IMR-90 (cell line): ENCODE measurements at regions not wholly inside any gene's neighbourhood (a gene's known extent, or its start where the extent isn't known, plus 50 kb on each side); places are given as distances from the start of the nearest gene placed in this dataset.

Experiments used
- ATAC-seq: fragments of 200-7000 bp; cut with Tn5 transposase; 2 replicates; pipeline ENCODE4 v1.9.1; 2020; ENCODE audit warnings: low read depth, mild to moderate bottlenecking, moderate library complexity
- BruUV-seq: library from RNA; stranded (reverse); fragments of 400-500 nt; replicated peaks from 2 replicates; lab custom pipeline; 2021; lab: Mats Ljungman, UMichigan
- CTCF ChIA-PET: fragments of 300-600 bp; formaldehyde crosslinking; extraction: SDS; loops from one replicate; lab custom pipeline; 2021; ENCODE audit warnings: antibody characterized with exemption; lab: Yijun Ruan, JAX
- POLR2A ChIA-PET: fragments of 300-600 bp; sonication (Branson Sonifier 250); formaldehyde crosslinking; loops from one replicate; lab custom pipeline; 2022; ENCODE audit warnings: antibody characterized with exemption; ENCODE audit not compliant: unreplicated experiment; lab: Charles Lee
- DNase-seq: peaks from one replicate; pipeline ENCODE4 v3.0.0; 2013
- H2AFZ ChIP-seq: replicated peaks from 2 replicates; pipeline ENCODE3; 2013; ENCODE audit warnings: low read length, mild to moderate bottlenecking; ENCODE audit not compliant: poor library complexity
- H2AK5ac ChIP-seq: 2 replicates; pipeline ENCODE4 v1.6.1; 2013; ENCODE audit warnings: low read depth, low read length, inconsistent platforms
- H2AK9ac ChIP-seq: replicated peaks from 2 replicates; pipeline ENCODE3; 2013; ENCODE audit warnings: mild to moderate bottlenecking, low read depth, low read length, moderate library complexity; ENCODE audit not compliant: poor library complexity
- H2BK120ac ChIP-seq: 2 replicates; pipeline ENCODE4 v1.6.1; 2013; ENCODE audit warnings: low read depth, low read length, inconsistent platforms
- H2BK15ac ChIP-seq: 3 replicates; pipeline ENCODE4 v1.6.1; 2013; ENCODE audit warnings: low read depth, low read length, inconsistent platforms
- H2BK20ac ChIP-seq: 2 replicates; pipeline ENCODE4 v1.6.1; 2013; ENCODE audit warnings: low read depth, mild to moderate bottlenecking, inconsistent platforms, low read length, moderate library complexity
- H2BK5ac ChIP-seq: 2 replicates; pipeline ENCODE4 v1.6.1; 2013; ENCODE audit warnings: mild to moderate bottlenecking, low read depth, low read length, inconsistent platforms; ENCODE audit not compliant: poor library complexity, severe bottlenecking
- H3K14ac ChIP-seq: replicated peaks from 2 replicates; pipeline ENCODE4 v1.6.1; 2013; ENCODE audit warnings: low read depth, low read length, inconsistent platforms
- H3K18ac ChIP-seq: 2 replicates; pipeline ENCODE4 v1.6.1; 2013; ENCODE audit warnings: low read depth, low read length, control low read depth
- H3K23ac ChIP-seq: 2 replicates; pipeline ENCODE4 v1.6.1; 2013; ENCODE audit warnings: low read depth, low read length, inconsistent platforms
- H3K27ac ChIP-seq: 2 replicates; pipeline ENCODE4 v1.5.1; 2013; ENCODE audit warnings: mild to moderate bottlenecking, control low read depth, low read length; ENCODE audit not compliant: insufficient read depth
- H3K27me3 ChIP-seq: 2 replicates; pipeline ENCODE4 v1.6.1; 2013; ENCODE audit warnings: low read length; ENCODE audit not compliant: control insufficient read depth, insufficient read depth
- H3K36me3 ChIP-seq: 2 replicates; pipeline ENCODE4 v1.6.1; 2013; ENCODE audit warnings: low read length, mixed read lengths; ENCODE audit not compliant: control insufficient read depth, insufficient read depth
- H3K4ac ChIP-seq: 2 replicates; pipeline ENCODE4 v1.6.1; 2013; ENCODE audit warnings: low read depth, low read length, inconsistent platforms
- H3K4me1 ChIP-seq: 2 replicates; pipeline ENCODE4 v1.6.1; 2013; ENCODE audit warnings: low read length, mixed read lengths; ENCODE audit not compliant: control insufficient read depth, insufficient read depth
- H3K4me2 ChIP-seq: 2 replicates; pipeline ENCODE4 v1.6.1; 2013; ENCODE audit warnings: low read depth, mild to moderate bottlenecking, control low read depth, low read length, moderate library complexity
- H3K4me3 ChIP-seq: 2 replicates; pipeline ENCODE4 v1.5.1; 2013; ENCODE audit warnings: low read depth, mild to moderate bottlenecking, control low read depth, low read length, moderate library complexity; ENCODE audit not compliant: insufficient read depth
- H3K56ac ChIP-seq: 2 replicates; pipeline ENCODE4 v1.6.1; 2013; ENCODE audit warnings: low read length, inconsistent platforms; ENCODE audit not compliant: insufficient read depth; ENCODE audit errors: extremely low read depth
- H3K79me1 ChIP-seq, 2 experiments: 2 replicates each; pipeline ENCODE4 v1.6.1; 2013; ENCODE audit warnings: low read length in 2 of 2, inconsistent platforms in 1 of 2, low read depth in 1 of 2
- H3K9ac ChIP-seq: 2 replicates; pipeline ENCODE4 v1.6.1; 2013; ENCODE audit warnings: low read depth, low read length, control low read depth
- H3K9me1 ChIP-seq: 2 replicates; pipeline ENCODE4 v1.6.1; 2013; ENCODE audit warnings: low read length, inconsistent platforms; ENCODE audit not compliant: insufficient read depth
- H3K9me3 ChIP-seq: 2 replicates; pipeline ENCODE4 v1.6.1; 2013; ENCODE audit warnings: low read length; ENCODE audit not compliant: control insufficient read depth, insufficient read depth
- H4K20me1 ChIP-seq: 2 replicates; pipeline ENCODE4 v1.6.1; 2013; ENCODE audit warnings: low read length, inconsistent platforms; ENCODE audit not compliant: insufficient read depth
- H4K5ac ChIP-seq: 2 replicates; pipeline ENCODE4 v1.6.1; 2013; ENCODE audit warnings: mild to moderate bottlenecking, low read depth, low read length, control low read depth
- H4K8ac ChIP-seq, 2 experiments: 2 replicates each; pipeline ENCODE4 v1.6.1; 2013; ENCODE audit warnings: low read depth in 2 of 2, low read length in 2 of 2, control low read depth in 1 of 2, inconsistent platforms in 1 of 2
- H4K91ac ChIP-seq: 2 replicates; pipeline ENCODE4 v1.6.1; 2013; ENCODE audit warnings: low read depth, low read length, inconsistent platforms; ENCODE audit not compliant: insufficient read depth
- MAFK ChIP-seq: IDR thresholded peaks from 2 replicates; pipeline ENCODE4 v1.6.1; 2012; ENCODE audit warnings: low read depth, low read length, improper control_type of control experiment
- POLR2A ChIP-seq: IDR thresholded peaks from 2 replicates; pipeline ENCODE4 v1.6.1; 2012; ENCODE audit warnings: mild to moderate bottlenecking, low read depth, low read length
- RCOR1 ChIP-seq: IDR thresholded peaks from 2 replicates; pipeline ENCODE4 v1.6.1; 2012; ENCODE audit warnings: mild to moderate bottlenecking, low read length, improper control_type of control experiment; ENCODE audit not compliant: insufficient replicate concordance
- WGBS, 2 experiments: methylation state at CpG; one replicate each; pipeline versions ENCODE4 v1.1.5 to v1.1.7; 2013; ENCODE audit warnings: missing lambda C conversion rate in 2 of 2; ENCODE audit not compliant: insufficient read length in 1 of 2; ENCODE audit errors: extremely low coverage in 2 of 2; 5-methylcytosine and 5-hydroxymethylcytosine counted together
- dilution Hi-C: fragments of 300-500 bp; cut with HindIII; formaldehyde crosslinking; loops from one replicate; pipeline ENCODE4 v1.14.3; 2018; ENCODE audit warnings: low sequenced_read_pairs; ENCODE audit not compliant: unreplicated experiment
- in situ Hi-C: fragments of 300-500 bp; cut with MboI; formaldehyde crosslinking; loops from 3 replicates; pipeline ENCODE4 v1.14.3; 2019; ENCODE audit warnings: low sequenced_read_pairs, inconsistent platforms, mixed read lengths
- intact Hi-C: fragments of 100-400 bp; cut with micrococcal nuclease; formaldehyde crosslinking; loops from 2 replicates; pipeline ENCODE4 v1.10.0; 2022
- TF ChIP-seq, protein P1 (sequence below): fragments of 150-350 bp; IDR thresholded peaks from 2 replicates; pipeline ENCODE4 v1.6.1; 2016; ENCODE audit warnings: low read depth, mild to moderate bottlenecking, low read length, moderate library complexity, borderline replicate concordance

DNA sequence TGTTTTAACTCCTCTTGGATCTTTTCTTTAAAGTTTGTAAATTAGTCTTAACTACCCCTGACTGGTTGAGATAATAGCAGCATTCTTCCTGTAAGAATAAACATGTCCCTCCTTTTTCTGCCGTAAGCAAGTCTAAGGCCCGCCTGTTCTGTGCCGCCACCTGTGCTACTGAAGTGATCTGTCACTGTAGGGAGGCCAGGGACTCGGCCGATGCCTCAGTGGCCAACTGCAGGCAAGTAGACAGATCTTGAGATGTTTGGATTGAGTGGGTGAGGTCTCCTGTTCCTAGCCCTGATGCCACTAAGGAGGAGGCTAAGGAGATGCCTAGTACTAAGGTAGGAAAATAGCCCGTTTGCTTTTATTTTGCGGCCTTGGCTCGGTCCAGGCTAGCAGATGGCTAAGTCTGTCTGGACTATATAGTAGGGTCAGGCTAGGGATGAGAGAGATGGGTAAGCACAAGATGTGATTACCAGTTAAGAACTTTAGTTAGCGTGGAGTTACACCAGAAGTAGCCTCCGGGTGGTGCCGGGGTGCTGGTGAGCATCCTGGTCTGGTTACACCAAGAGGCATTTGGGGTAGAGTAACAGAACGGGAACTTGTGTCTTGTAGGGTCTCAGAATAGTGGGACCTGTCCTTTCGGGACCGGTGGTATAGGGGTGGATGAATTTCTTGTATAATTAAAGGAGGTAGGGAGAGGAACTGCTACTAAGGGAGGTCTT is 584.2 kb downstream of the SUCLG1 start:
- POLR2A ChIA-PET = no interaction called here

More for the DNA sequence above, 584.2 kb downstream of the SUCLG1 start:
- DNase-seq (no peak), ATAC-seq (no peak)
- Histone ChIP-seq H4K5ac (no peak overlapping the region), H3K36me3 (no peaks in the 10 kb centered on the region), H3K4me1 (no peaks in the 10 kb centered on the region), H3K4me3 (no peak overlapping the region), H3K18ac (no peak overlapping the region), H3K23ac (no peak overlapping the region), H3K27me3 (no peaks in the 10 kb centered on the region), H3K14ac (no peak overlapping the region), H2BK120ac (no peak overlapping the region), H3K9ac (no peak overlapping the region), H3K9me1 (no peaks in the 10 kb centered on the region), H3K27ac (no peak overlapping the region), H2BK20ac (no peak overlapping the region), H2BK15ac (no peak overlapping the region), H3K56ac (no peak overlapping the region), H3K79me1 (no peaks in the 10 kb centered on the region), H4K20me1 (no peaks in the 10 kb centered on the region), H2AFZ (no peak overlapping the region), H3K9me3 (peaks cover 18% of the 10 kb centered on the region), H4K91ac (no peak overlapping the region), H3K4me2 (no peak overlapping the region), H2AK5ac (no peak overlapping the region), H2AK9ac (no peak overlapping the region), H4K8ac (no peak overlapping the region), H2BK5ac (no peak overlapping the region), H3K4ac (no peak overlapping the region)
- CTCF ChIA-PET = no interaction called here
- WGBS, 2 experiments = 100% methylated on average over 2 of the region's 14 CpGs; no CpG with 5 or more reads in 1 of the 2 experiments
- no TSS peak for BruUV-seq
- dilution Hi-C loops (no loop called here), in situ Hi-C loops (no loop called here), intact Hi-C loops (no loop called here)
- no peak for TF ChIP-seq RCOR1
- TF ChIP-seq, protein P1, sequence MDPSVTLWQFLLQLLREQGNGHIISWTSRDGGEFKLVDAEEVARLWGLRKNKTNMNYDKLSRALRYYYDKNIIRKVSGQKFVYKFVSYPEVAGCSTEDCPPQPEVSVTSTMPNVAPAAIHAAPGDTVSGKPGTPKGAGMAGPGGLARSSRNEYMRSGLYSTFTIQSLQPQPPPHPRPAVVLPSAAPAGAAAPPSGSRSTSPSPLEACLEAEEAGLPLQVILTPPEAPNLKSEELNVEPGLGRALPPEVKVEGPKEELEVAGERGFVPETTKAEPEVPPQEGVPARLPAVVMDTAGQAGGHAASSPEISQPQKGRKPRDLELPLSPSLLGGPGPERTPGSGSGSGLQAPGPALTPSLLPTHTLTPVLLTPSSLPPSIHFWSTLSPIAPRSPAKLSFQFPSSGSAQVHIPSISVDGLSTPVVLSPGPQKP = no peak
- no peak for TF ChIP-seq MAFK
- TF ChIP-seq POLR2A = no peak
